ENCODE measurements at regions not wholly inside any gene's neighbourhood (a gene's known extent, or its start where the extent isn't known, plus 50 kb on each side); places are given as distances from the start of the nearest gene placed in this dataset.
A peak's percentile ranks its signal among the peaks of the same experiment; 100 is the strongest.

GRCh38 chr3:159829056-159829455 is 159.6 kb upstream of the IL12A start:
- H3K27ac ChIP-seq (ENCODE audit: insufficient read depth, low read length): peak overlapping the region; percentile 31
- peaks cover 16% of the 10 kb centered on the region for H3K4me1 ChIP-seq (ENCODE audit: control insufficient read depth, extremely low read depth, insufficient read depth, low read length)
- peaks cover 41% of the 10 kb centered on the region for H3K79me2 ChIP-seq (ENCODE audit: control insufficient read depth, insufficient read depth, low read length)
- no peak for TF ChIP-seq EZH2 (IDR thresholded peaks at IDR 0.05; ENCODE audit: low read length, missing control alignments)
- TF ChIP-seq, protein P1, sequence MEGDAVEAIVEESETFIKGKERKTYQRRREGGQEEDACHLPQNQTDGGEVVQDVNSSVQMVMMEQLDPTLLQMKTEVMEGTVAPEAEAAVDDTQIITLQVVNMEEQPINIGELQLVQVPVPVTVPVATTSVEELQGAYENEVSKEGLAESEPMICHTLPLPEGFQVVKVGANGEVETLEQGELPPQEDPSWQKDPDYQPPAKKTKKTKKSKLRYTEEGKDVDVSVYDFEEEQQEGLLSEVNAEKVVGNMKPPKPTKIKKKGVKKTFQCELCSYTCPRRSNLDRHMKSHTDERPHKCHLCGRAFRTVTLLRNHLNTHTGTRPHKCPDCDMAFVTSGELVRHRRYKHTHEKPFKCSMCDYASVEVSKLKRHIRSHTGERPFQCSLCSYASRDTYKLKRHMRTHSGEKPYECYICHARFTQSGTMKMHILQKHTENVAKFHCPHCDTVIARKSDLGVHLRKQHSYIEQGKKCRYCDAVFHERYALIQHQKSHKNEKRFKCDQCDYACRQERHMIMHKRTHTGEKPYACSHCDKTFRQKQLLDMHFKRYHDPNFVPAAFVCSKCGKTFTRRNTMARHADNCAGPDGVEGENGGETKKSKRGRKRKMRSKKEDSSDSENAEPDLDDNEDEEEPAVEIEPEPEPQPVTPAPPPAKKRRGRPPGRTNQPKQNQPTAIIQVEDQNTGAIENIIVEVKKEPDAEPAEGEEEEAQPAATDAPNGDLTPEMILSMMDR (conservative IDR thresholded peaks at IDR 0.05 in 1 of 2, IDR thresholded peaks at IDR 0.05 in 1 of 2; ENCODE audit: low read depth in 1 of 2, low read length in 2 of 2): no peak
- H3K36me3 ChIP-seq (ENCODE audit: control insufficient read depth, insufficient read depth, low read length): no peaks in the 10 kb centered on the region
- peak in 1 of 2 donors; percentile 73 for DNase-seq (ENCODE audit: low read depth in 2 of 2)
- no peak overlapping the region for H3K4me3 ChIP-seq (replicated peaks in 1 of 4; ENCODE audit: control extremely low read depth in 1 of 4, insufficient read depth in 1 of 4, low read depth in 3 of 4, low read length in 4 of 4)
- no peaks in the 10 kb centered on the region for H3K27me3 ChIP-seq (ENCODE audit: control insufficient read depth, insufficient read depth, low read length)
- no peak overlapping the region for H2AFZ ChIP-seq (ENCODE audit: low read length)
- H3K9me3 ChIP-seq (ENCODE audit: control insufficient read depth, insufficient read depth, low read depth, low read length): no peaks in the 10 kb centered on the region
- no peak overlapping the region for H3K9ac ChIP-seq (ENCODE audit: insufficient read depth, low read length)
- peak overlapping the region; percentile 48 for H3K4me2 ChIP-seq (ENCODE audit: extremely low read depth, insufficient read depth, low read length)
- H4K20me1 ChIP-seq (ENCODE audit: control insufficient read depth, extremely low read depth, insufficient read depth, low read length): no peaks in the 10 kb centered on the region

GRCh38 chr3:159829539-159830227 is 159.0 kb upstream of the IL12A start:
- H3K9me3 ChIP-seq (ENCODE audit: control insufficient read depth, insufficient read depth, low read depth, low read length): no peaks in the 10 kb centered on the region
- H3K27me3 ChIP-seq (ENCODE audit: control insufficient read depth, insufficient read depth, low read length): no peaks in the 10 kb centered on the region
- no peak overlapping the region for H3K4me3 ChIP-seq (replicated peaks in 1 of 4; ENCODE audit: control extremely low read depth in 1 of 4, insufficient read depth in 1 of 4, low read depth in 3 of 4, low read length in 4 of 4)
- no peaks in the 10 kb centered on the region for H3K36me3 ChIP-seq (ENCODE audit: control insufficient read depth, insufficient read depth, low read length)
- no peaks in the 10 kb centered on the region for H4K20me1 ChIP-seq (ENCODE audit: control insufficient read depth, extremely low read depth, insufficient read depth, low read length)
- peaks cover 16% of the 10 kb centered on the region for H3K4me1 ChIP-seq (ENCODE audit: control insufficient read depth, extremely low read depth, insufficient read depth, low read length)
- no peak overlapping the region for H2AFZ ChIP-seq (ENCODE audit: low read length)
- no peak overlapping the region for H3K27ac ChIP-seq (ENCODE audit: insufficient read depth, low read length)
- H3K79me2 ChIP-seq (ENCODE audit: control insufficient read depth, insufficient read depth, low read length): peaks cover 45% of the 10 kb centered on the region
- H3K9ac ChIP-seq (ENCODE audit: insufficient read depth, low read length): no peak overlapping the region
- peak; percentile 41 to 94 for DNase-seq (ENCODE audit: low read depth in 2 of 2)
- no peak for TF ChIP-seq EZH2 (IDR thresholded peaks at IDR 0.05; ENCODE audit: low read length, missing control alignments)
- TF ChIP-seq, protein P1 (conservative IDR thresholded peaks at IDR 0.05 in 1 of 2, IDR thresholded peaks at IDR 0.05 in 1 of 2; ENCODE audit: low read depth in 1 of 2, low read length in 2 of 2): no peak
- no peak overlapping the region for H3K4me2 ChIP-seq (ENCODE audit: extremely low read depth, insufficient read depth, low read length)

GRCh38 chr3:159830523-159831154 is 158.0 kb upstream of the IL12A start:
- no peak overlapping the region for H3K27ac ChIP-seq (ENCODE audit: insufficient read depth, low read length)
- peaks cover 40% of the 10 kb centered on the region for H3K79me2 ChIP-seq (ENCODE audit: control insufficient read depth, insufficient read depth, low read length)
- H3K27me3 ChIP-seq (ENCODE audit: control insufficient read depth, insufficient read depth, low read length): no peaks in the 10 kb centered on the region
- no peak overlapping the region for H2AFZ ChIP-seq (ENCODE audit: low read length)
- TF ChIP-seq, protein P1 (conservative IDR thresholded peaks at IDR 0.05 in 1 of 2, IDR thresholded peaks at IDR 0.05 in 1 of 2; ENCODE audit: low read depth in 1 of 2, low read length in 2 of 2): no peak
- TF ChIP-seq EZH2 (IDR thresholded peaks at IDR 0.05; ENCODE audit: low read length, missing control alignments): no peak
- DNase-seq (ENCODE audit: low read depth in 2 of 2): peak; percentile 19 to 58
- no peak overlapping the region for H3K9ac ChIP-seq (ENCODE audit: insufficient read depth, low read length)
- H4K20me1 ChIP-seq (ENCODE audit: control insufficient read depth, extremely low read depth, insufficient read depth, low read length): no peaks in the 10 kb centered on the region
- no peak overlapping the region for H3K4me2 ChIP-seq (ENCODE audit: extremely low read depth, insufficient read depth, low read length)
- H3K4me3 ChIP-seq (replicated peaks in 1 of 4; ENCODE audit: control extremely low read depth in 1 of 4, insufficient read depth in 1 of 4, low read depth in 3 of 4, low read length in 4 of 4): no peak overlapping the region
- H3K4me1 ChIP-seq (ENCODE audit: control insufficient read depth, extremely low read depth, insufficient read depth, low read length): peaks cover 8% of the 10 kb centered on the region
- H3K9me3 ChIP-seq (ENCODE audit: control insufficient read depth, insufficient read depth, low read depth, low read length): no peaks in the 10 kb centered on the region
- no peaks in the 10 kb centered on the region for H3K36me3 ChIP-seq (ENCODE audit: control insufficient read depth, insufficient read depth, low read length)
